ENCODE measurements at regions not wholly inside any gene's neighbourhood (a gene's known extent, or its start where the extent isn't known, plus 50 kb on each side); places are given as distances from the start of the nearest gene placed in this dataset.

GRCh38 chr7:118995350-118995749 is 770.8 kb downstream of the ANKRD7 start:
- dilution Hi-C loops (cut with MboI; ENCODE audit: extremely low pct_ligation_motif_present, low sequenced_read_pairs): no loop called here
- no peak for FAIRE-seq
- H3K9me1 ChIP-seq (ENCODE audit: control insufficient read depth, extremely low read depth, insufficient read depth, low read length): no peaks in the 10 kb centered on the region
- no peak overlapping the region for H3K27ac ChIP-seq (ENCODE audit: control insufficient read depth, insufficient read depth, low read length)
- H3K4me2 ChIP-seq (ENCODE audit: control insufficient read depth, extremely low read depth, insufficient read depth, low read depth, low read length): no peak overlapping the region
- no peaks in the 10 kb centered on the region for H4K20me1 ChIP-seq (ENCODE audit: control insufficient read depth, extremely low read depth, insufficient read depth, low read length)
- no peak for DNase-seq (ENCODE audit: low read depth, low spot score)
- no peaks in the 10 kb centered on the region for H3K36me3 ChIP-seq (ENCODE audit: control insufficient read depth in 2 of 2, extremely low read depth in 1 of 2, insufficient read depth in 2 of 2, low read length in 2 of 2)
- H3K79me2 ChIP-seq (ENCODE audit: control insufficient read depth, insufficient read depth, low read length): no peaks in the 10 kb centered on the region
- TF ChIP-seq CTCF (optimal IDR thresholded peaks at IDR 0.05 in 1 of 3, IDR thresholded peaks at IDR 0.05 in 1 of 3, conservative IDR thresholded peaks at IDR 0.05 in 1 of 3; ENCODE audit: extremely low read depth in 1 of 3, insufficient read depth in 2 of 3, low read length in 3 of 3) (no peak), EZH2 (IDR thresholded peaks at IDR 0.05; ENCODE audit: low read length) (no peak)
- no peak overlapping the region for H3K4me3 ChIP-seq (ENCODE audit: control insufficient read depth in 2 of 3, extremely low read depth in 1 of 3, insufficient read depth in 2 of 3, low read depth in 1 of 3, low read length in 3 of 3)
- no peaks in the 10 kb centered on the region for H3K27me3 ChIP-seq (ENCODE audit: control insufficient read depth, extremely low read depth, insufficient read depth, low read length)
- H3K4me1 ChIP-seq (ENCODE audit: control insufficient read depth, extremely low read depth, insufficient read depth, low read length): no peaks in the 10 kb centered on the region
- no peak overlapping the region for H3K9ac ChIP-seq (ENCODE audit: control insufficient read depth, extremely low read depth, insufficient read depth, low read length)
- H3K9me3 ChIP-seq (ENCODE audit: control insufficient read depth, low read depth, low read length): no peaks in the 10 kb centered on the region
- no peak overlapping the region for H2AFZ ChIP-seq (ENCODE audit: control insufficient read depth, low read length)

GRCh38 chr7:119007236-119007635 is 782.7 kb downstream of the ANKRD7 start:
- TF ChIP-seq CTCF (optimal IDR thresholded peaks at IDR 0.05 in 1 of 3, IDR thresholded peaks at IDR 0.05 in 1 of 3, conservative IDR thresholded peaks at IDR 0.05 in 1 of 3; ENCODE audit: extremely low read depth in 1 of 3, insufficient read depth in 2 of 3, low read length in 3 of 3) (no peak), EZH2 (IDR thresholded peaks at IDR 0.05; ENCODE audit: low read length) (no peak)
- Histone ChIP-seq H2AFZ (ENCODE audit: control insufficient read depth, low read length) (no peak overlapping the region), H3K27ac (ENCODE audit: control insufficient read depth, insufficient read depth, low read length) (no peak overlapping the region), H3K4me2 (ENCODE audit: control insufficient read depth, extremely low read depth, insufficient read depth, low read depth, low read length) (no peak overlapping the region), H3K9me3 (ENCODE audit: control insufficient read depth, low read depth, low read length) (no peaks in the 10 kb centered on the region), H3K9ac (ENCODE audit: control insufficient read depth, extremely low read depth, insufficient read depth, low read length) (no peak overlapping the region), H3K9me1 (ENCODE audit: control insufficient read depth, extremely low read depth, insufficient read depth, low read length) (no peaks in the 10 kb centered on the region), H3K36me3 (ENCODE audit: control insufficient read depth in 2 of 2, extremely low read depth in 1 of 2, insufficient read depth in 2 of 2, low read length in 2 of 2) (no peaks in the 10 kb centered on the region), H3K79me2 (ENCODE audit: control insufficient read depth, insufficient read depth, low read length) (no peaks in the 10 kb centered on the region), H3K4me3 (ENCODE audit: control insufficient read depth in 2 of 3, extremely low read depth in 1 of 3, insufficient read depth in 2 of 3, low read depth in 1 of 3, low read length in 3 of 3) (no peak overlapping the region), H4K20me1 (ENCODE audit: control insufficient read depth, extremely low read depth, insufficient read depth, low read length) (no peaks in the 10 kb centered on the region), H3K27me3 (ENCODE audit: control insufficient read depth, extremely low read depth, insufficient read depth, low read length) (no peaks in the 10 kb centered on the region), H3K4me1 (ENCODE audit: control insufficient read depth, extremely low read depth, insufficient read depth, low read length) (no peaks in the 10 kb centered on the region)
- DNase-seq (ENCODE audit: low read depth, low spot score): no peak
- no peak for FAIRE-seq
- dilution Hi-C loops (cut with MboI; ENCODE audit: extremely low pct_ligation_motif_present, low sequenced_read_pairs): no loop called here

All from keratinocyte (primary cell).